H1 (cell line): ENCODE measurements at regions not wholly inside any gene's neighbourhood (a gene's known extent, or its start where the extent isn't known, plus 50 kb on each side); places are given as distances from the start of the nearest gene placed in this dataset.

ENCODE experiments used
- CTCF ChIA-PET: fragments of 300-600 bp; sonication (Branson Sonifier 250); formaldehyde crosslinking; loops from one replicate; lab custom pipeline; 2021; ENCODE audit not compliant: partially characterized antibody; lab: Charles Lee
- POLR2A ChIA-PET: fragments of 300-600 bp; sonication (Branson Sonifier 250); formaldehyde crosslinking; loops from one replicate; lab custom pipeline; 2021; ENCODE audit warnings: inconsistent platforms; ENCODE audit not compliant: partially characterized antibody; lab: Charles Lee
- DNase-seq, 2 experiments: peaks; one replicate each; pipeline versions ENCODE4 v3.0.0 to v3.0.0-alpha.2; 2010 to 2022; ENCODE audit warnings: low spot score in 2 of 2, low read depth in 1 of 2, mixed read lengths in 1 of 2
- FAIRE-seq: peaks from 2 replicates; lab custom pipeline; 2011; peaks lifted over from hg19 to GRCh38; lab: Jason Lieb, UNC
- H2AFZ ChIP-seq: 2 replicates; pipeline ENCODE4 v1.8.1; 2012; ENCODE audit warnings: low read length, inconsistent platforms
- H2AK5ac ChIP-seq: 2 replicates; pipeline ENCODE4 v1.6.1; 2013; ENCODE audit warnings: low read depth, low read length
- H2BK120ac ChIP-seq: replicated peaks from 2 replicates; pipeline ENCODE3; 2013; ENCODE audit warnings: low read depth, low read length, inconsistent platforms
- H2BK12ac ChIP-seq: 2 replicates; pipeline ENCODE4 v1.6.1; 2013; ENCODE audit warnings: low read depth, low read length
- H2BK15ac ChIP-seq: 2 replicates; pipeline ENCODE4 v1.6.1; 2013; ENCODE audit warnings: low read length
- H2BK20ac ChIP-seq: 2 replicates; pipeline ENCODE4 v1.6.1; 2013; ENCODE audit warnings: low read length
- H2BK5ac ChIP-seq: 2 replicates; pipeline ENCODE4 v1.6.1; 2013; ENCODE audit warnings: low read depth, low read length
- H3K14ac ChIP-seq: 2 replicates; pipeline ENCODE4 v1.6.1; 2013; ENCODE audit warnings: inconsistent platforms; ENCODE audit not compliant: insufficient read length
- H3K18ac ChIP-seq: 2 replicates; pipeline ENCODE4 v1.6.1; 2013; ENCODE audit warnings: low read length; ENCODE audit errors: extremely low read depth
- H3K23ac ChIP-seq: 2 replicates; pipeline ENCODE4 v1.6.1; 2013; ENCODE audit warnings: inconsistent platforms; ENCODE audit not compliant: insufficient read length
- H3K23me2 ChIP-seq: 2 replicates; pipeline ENCODE4 v1.6.1; 2013; ENCODE audit warnings: low read depth, low read length
- H3K27ac ChIP-seq: 2 replicates; pipeline ENCODE4 v1.6.1; 2011; ENCODE audit warnings: low read depth, low read length, inconsistent platforms
- H3K27me3 ChIP-seq, 4 experiments: replicated peaks in 1 of 4; 1 replicate in 1 of 4; 2 replicates in 3 of 4; pipeline versions ENCODE4 v1.6.1 to v1.8.1; 2011 to 2013; ENCODE audit warnings: low read length in 3 of 4, mild to moderate bottlenecking in 3 of 4, inconsistent platforms in 2 of 4, mixed read lengths in 2 of 4, moderate library complexity in 1 of 4; ENCODE audit not compliant: control insufficient read depth in 3 of 4, insufficient read depth in 3 of 4; ENCODE audit errors: extremely low read depth in 1 of 4
- H3K36me3 ChIP-seq, 4 experiments: 2 replicates each; pipeline versions ENCODE4 v1.6.1 to v1.8.1; 2011 to 2013; ENCODE audit warnings: mild to moderate bottlenecking in 4 of 4, low read length in 3 of 4, moderate library complexity in 2 of 4, control low read depth in 1 of 4, inconsistent platforms in 1 of 4; ENCODE audit not compliant: insufficient read depth in 4 of 4, control insufficient read depth in 2 of 4
- H3K4ac ChIP-seq: replicated peaks from 2 replicates; pipeline ENCODE3; 2013; ENCODE audit warnings: low read length, low read depth, mixed read lengths, inconsistent platforms; ENCODE audit not compliant: insufficient read length
- H3K4me1 ChIP-seq, 4 experiments: replicated peaks in 1 of 4; 1 replicate in 1 of 4; 2 replicates in 3 of 4; pipeline versions ENCODE4 v1.6.1 to v1.8.1; 2011 to 2013; ENCODE audit warnings: low read length in 3 of 4, inconsistent platforms in 2 of 4, mixed read lengths in 1 of 4; ENCODE audit not compliant: insufficient read depth in 4 of 4, control insufficient read depth in 3 of 4
- H3K4me2 ChIP-seq, 2 experiments: 2 replicates each; pipeline versions ENCODE4 v1.6.1 to v1.8.1; 2011 to 2013; ENCODE audit warnings: low read depth in 2 of 2, low read length in 2 of 2, control low read depth in 1 of 2, inconsistent platforms in 1 of 2, mild to moderate bottlenecking in 1 of 2; ENCODE audit not compliant: insufficient read depth in 1 of 2
- H3K4me3 ChIP-seq, 4 experiments: fragments of 200-600, 300-600 bp in 1 of 4; sonication (generic), shearing (Covaris generic), sonication (Bioruptor Twin) in 1 of 4; 2 replicates each; pipeline versions ENCODE4 v1.5.1 to v1.8.1; 2011 to 2016; ENCODE audit warnings: low read length in 4 of 4, low read depth in 3 of 4, control low read depth in 2 of 4, inconsistent platforms in 2 of 4, mild to moderate bottlenecking in 2 of 4, mixed read lengths in 1 of 4, moderate library complexity in 1 of 4; ENCODE audit not compliant: insufficient read depth in 2 of 4; ENCODE audit errors: extremely low read depth in 1 of 4
- H3K56ac ChIP-seq: replicated peaks from 2 replicates; pipeline ENCODE3; 2013; ENCODE audit warnings: low read depth, mild to moderate bottlenecking, mixed read lengths, low read length, inconsistent platforms; ENCODE audit not compliant: insufficient read length
- H3K79me1 ChIP-seq: 2 replicates; pipeline ENCODE4 v1.6.1; 2013; ENCODE audit warnings: low read depth, low read length, control low read depth
- H3K79me2 ChIP-seq, 2 experiments: 2 replicates each; pipeline versions ENCODE4 v1.6.1 to v1.8.1; 2012 to 2013; ENCODE audit warnings: low read length in 2 of 2, mild to moderate bottlenecking in 2 of 2, inconsistent platforms in 1 of 2; ENCODE audit not compliant: insufficient read depth in 2 of 2, control insufficient read depth in 1 of 2
- H3K9ac ChIP-seq, 4 experiments: replicated peaks in 1 of 4; 1 replicate in 1 of 4; 2 replicates in 3 of 4; pipeline versions ENCODE4 v1.6.1 to v1.8.1; 2011 to 2013; ENCODE audit warnings: low read depth in 3 of 4, low read length in 3 of 4, control low read depth in 2 of 4, mild to moderate bottlenecking in 2 of 4, moderate library complexity in 2 of 4, inconsistent platforms in 1 of 4; ENCODE audit errors: extremely low read depth in 1 of 4
- H3K9me3 ChIP-seq, 2 experiments: 2 replicates each; pipeline versions ENCODE4 v1.6.1 to v1.8.1; 2012 to 2013; ENCODE audit warnings: mild to moderate bottlenecking in 2 of 2, moderate library complexity in 2 of 2, control low read depth in 1 of 2, inconsistent platforms in 1 of 2, low read depth in 1 of 2, low read length in 1 of 2, mixed read lengths in 1 of 2; ENCODE audit not compliant: insufficient read depth in 2 of 2
- H4K20me1 ChIP-seq, 2 experiments: replicated peaks in 1 of 2; 2 replicates each; pipeline versions ENCODE3 to v1.8.1; 2011 to 2013; ENCODE audit warnings: inconsistent platforms in 2 of 2, low read length in 2 of 2, mild to moderate bottlenecking in 1 of 2; ENCODE audit not compliant: insufficient read depth in 2 of 2, control insufficient read depth in 1 of 2
- H4K5ac ChIP-seq: 2 replicates; pipeline ENCODE4 v1.6.1; 2013; ENCODE audit warnings: low read length, low read depth, mixed read lengths, inconsistent platforms; ENCODE audit not compliant: insufficient read length
- H4K8ac ChIP-seq: 2 replicates; pipeline ENCODE4 v1.8.0; 2013; ENCODE audit warnings: mild to moderate bottlenecking, moderate library complexity, low read length, inconsistent platforms; ENCODE audit not compliant: insufficient read depth; ENCODE audit errors: extremely low read depth
- H4K91ac ChIP-seq: replicated peaks from 2 replicates; pipeline ENCODE3; 2013; ENCODE audit warnings: low read length, mixed read lengths, inconsistent platforms; ENCODE audit not compliant: insufficient read length
- BCL11A ChIP-seq, 2 experiments: IDR thresholded peaks; one replicate each; pipeline ENCODE4 v1.6.1; 2011; ENCODE audit warnings: low read depth in 2 of 2, low read length in 2 of 2, mild to moderate bottlenecking in 2 of 2
- JUND ChIP-seq: IDR thresholded peaks from 2 replicates; pipeline ENCODE4 v1.6.1; 2011; ENCODE audit warnings: mild to moderate bottlenecking, improper control_type of control experiment, low read length
- SP1 ChIP-seq: IDR thresholded peaks from 2 replicates; pipeline ENCODE4 v1.6.1; 2011; ENCODE audit warnings: low read depth, low read length
- WGBS, 2 experiments: shearing (Covaris generic) in 1 of 2; methylation state at CpG; one replicate each; pipeline versions ENCODE4 v1.1.6 to v1.1.7; 2013 to 2015; ENCODE audit warnings: low lambda C conversion rate in 2 of 2, mixed read lengths in 2 of 2, inconsistent platforms in 1 of 2, low coverage in 1 of 2, missing lambda C conversion rate in 1 of 2; ENCODE audit not compliant: insufficient replicate concordance in 2 of 2, insufficient coverage in 1 of 2, insufficient read length in 1 of 2; ENCODE audit errors: extremely low coverage in 1 of 2, missing lambda C conversion rate in 1 of 2; 5-methylcytosine and 5-hydroxymethylcytosine counted together

- Histone ChIP-seq H3K23ac (no peak overlapping the region), H3K79me1 (no peaks in the 10 kb centered on the region), H2BK120ac (no peak overlapping the region), H3K4me3 (no peak overlapping the region), H3K27ac (no peak overlapping the region), H3K27me3 (no peaks in the 10 kb centered on the region), H2BK5ac (no peak overlapping the region), H4K91ac (no peak overlapping the region), H2BK15ac (no peak overlapping the region), H3K9me3 (no peaks in the 10 kb centered on the region), H3K4me1 (no peaks in the 10 kb centered on the region; a peak in 1 of 7 replicates), H2BK20ac (no peak overlapping the region), H4K8ac (no peak overlapping the region), H3K36me3 (no peaks in the 10 kb centered on the region), H3K79me2 (no peaks in the 10 kb centered on the region), H2AK5ac (no peak overlapping the region), H3K14ac (no peak overlapping the region), H3K56ac (no peak overlapping the region), H4K5ac (no peak overlapping the region), H3K4ac (no peak overlapping the region), H3K23me2 (no peaks in the 10 kb centered on the region), H4K20me1 (no peaks in the 10 kb centered on the region), H3K4me2 (no peak overlapping the region), H2AFZ (no peak overlapping the region), H2BK12ac (no peak overlapping the region), H3K18ac (no peak overlapping the region), H3K9ac (no peak overlapping the region)
- DNase-seq, result no peak
- CTCF ChIA-PET, result no interaction called here
- 85% methylated on average over 4 of the region's 4 CpGs; no CpG with 5 or more reads in 1 of the 2 experiments for WGBS, 2 experiments
- POLR2A ChIA-PET, result no interaction called here
- TF ChIP-seq BCL11A (IDR thresholded peaks at IDR 0.05; ENCODE audit: low read depth in 2 of 2, low read length in 2 of 2) (no peak), SP1 (no peak), JUND (no peak)
- FAIRE-seq, result no peak
Observed at GRCh38 chr3:144957398-144958101, 985.9 kb downstream of the DIPK2A start.
